ENCODE measurements at regions not wholly inside any gene's neighbourhood (a gene's known extent, or its start where the extent isn't known, plus 50 kb on each side); places are given as distances from the start of the nearest gene placed in this dataset.

DNA sequence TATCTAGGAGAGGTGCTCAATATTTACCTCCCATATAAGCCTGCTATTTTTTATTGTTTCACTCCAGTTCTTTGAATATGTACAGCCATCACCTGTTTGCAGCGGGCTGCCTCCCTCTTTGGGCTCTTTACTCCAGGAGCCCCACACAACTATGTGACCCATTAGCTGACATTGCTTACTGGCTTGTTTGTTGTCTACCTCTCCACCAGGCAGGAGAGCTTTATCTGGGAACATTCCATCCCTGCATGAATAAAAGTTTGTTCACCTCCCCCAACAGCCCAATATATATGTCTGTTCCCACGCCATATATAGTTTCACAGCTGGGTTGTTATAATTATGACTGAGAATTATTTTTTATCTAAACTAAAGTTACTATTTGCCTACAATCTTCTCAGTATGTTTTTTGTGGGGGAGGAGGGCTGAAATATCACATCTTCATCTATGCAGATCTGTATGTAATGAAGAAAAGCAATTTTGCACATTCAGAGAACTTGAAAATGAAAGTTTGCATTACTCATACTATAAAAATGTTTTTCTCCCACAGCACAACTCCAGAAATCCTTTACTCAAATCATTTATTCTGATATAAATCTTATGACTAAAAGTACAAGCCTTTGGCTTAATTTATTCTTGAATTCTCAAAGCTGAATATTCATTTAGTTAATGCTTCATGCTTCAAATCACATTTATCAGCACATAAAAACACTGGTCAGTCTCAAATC, 61.2 kb upstream of the DAPP1 start:
- H4K91ac ChIP-seq (ENCODE audit: low read depth, low read length, poor library complexity) = no peak overlapping the region
- no peak overlapping the region for H2AK5ac ChIP-seq (ENCODE audit: low read depth, low read length)
- no CpG with 5 or more reads among the region's 2 CpGs for WGBS, 2 donors (ENCODE audit: extremely low coverage in 2 of 2, insufficient read length in 2 of 2, insufficient replicate concordance in 1 of 2)
- no peak overlapping the region for H3K23ac ChIP-seq (ENCODE audit: low read depth, low read length, poor library complexity)
- H3K36me3 ChIP-seq (replicated peaks in 1 of 2; ENCODE audit: control insufficient read depth in 2 of 2, insufficient read depth in 2 of 2, low read length in 2 of 2) = no peaks in the 10 kb centered on the region
- no peak overlapping the region for H3K4me2 ChIP-seq (ENCODE audit: insufficient read depth, low read length, poor library complexity, severe bottlenecking)
- H3K4ac ChIP-seq (ENCODE audit: low read length) = no peak overlapping the region
- no peak for DNase-seq (ENCODE audit: low spot score)
- no peaks in the 10 kb centered on the region for H3K9me3 ChIP-seq (replicated peaks in 1 of 2; ENCODE audit: control insufficient read depth in 2 of 2, insufficient read depth in 1 of 2, low read depth in 1 of 2, low read length in 2 of 2)
- no peak overlapping the region for H3K18ac ChIP-seq (ENCODE audit: low read length)
- H3K27me3 ChIP-seq (ENCODE audit: control insufficient read depth in 3 of 3, insufficient read depth in 3 of 3, low read depth in 1 of 3, low read length in 3 of 3) = no peaks in the 10 kb centered on the region
- no peaks in the 10 kb centered on the region for H3K79me1 ChIP-seq (ENCODE audit: low read depth, low read length)
- no peak overlapping the region for H2BK12ac ChIP-seq (ENCODE audit: low read length)
- no peak overlapping the region for H2AFZ ChIP-seq (ENCODE audit: low read length)
- no peak overlapping the region for H3K27ac ChIP-seq (replicated peaks; ENCODE audit: low read length)
- H3K14ac ChIP-seq (ENCODE audit: low read length) = no peak overlapping the region
- no peak overlapping the region for H2BK15ac ChIP-seq (ENCODE audit: low read length)
- no peak overlapping the region for H4K8ac ChIP-seq (ENCODE audit: low read depth, low read length)
- peaks cover 0 to 1% of the 10 kb centered on the region in 2 donors for H3K4me1 ChIP-seq (ENCODE audit: control insufficient read depth in 2 of 2, insufficient read depth in 1 of 2, low read depth in 1 of 2, low read length in 2 of 2)
- no peak overlapping the region for H2BK120ac ChIP-seq (ENCODE audit: low read depth, low read length)
- no peak overlapping the region for H2BK5ac ChIP-seq (ENCODE audit: low read length)
- H3K9ac ChIP-seq (ENCODE audit: low read depth, low read length, poor library complexity) = no peak overlapping the region
- no peak overlapping the region for H3K4me3 ChIP-seq (ENCODE audit: low read length in 2 of 2)

GRCh38 chr4:99754756-99755155, 61.9 kb upstream of the DAPP1 start:
- H2BK5ac ChIP-seq (ENCODE audit: low read length) = no peak overlapping the region
- no peaks in the 10 kb centered on the region for H3K79me1 ChIP-seq (ENCODE audit: low read depth, low read length)
- no peak overlapping the region for H2BK120ac ChIP-seq (ENCODE audit: low read depth, low read length)
- no peak overlapping the region for H4K8ac ChIP-seq (ENCODE audit: low read depth, low read length)
- no peaks in the 10 kb centered on the region for H3K36me3 ChIP-seq (replicated peaks in 1 of 2; ENCODE audit: control insufficient read depth in 2 of 2, insufficient read depth in 2 of 2, low read length in 2 of 2)
- H3K27me3 ChIP-seq (ENCODE audit: control insufficient read depth in 3 of 3, insufficient read depth in 3 of 3, low read depth in 1 of 3, low read length in 3 of 3) = no peaks in the 10 kb centered on the region
- H3K4me3 ChIP-seq (ENCODE audit: low read length in 2 of 2) = no peak overlapping the region
- no peak overlapping the region for H3K4me2 ChIP-seq (ENCODE audit: insufficient read depth, low read length, poor library complexity, severe bottlenecking)
- peaks cover 0 to 1% of the 10 kb centered on the region in 2 donors for H3K4me1 ChIP-seq (ENCODE audit: control insufficient read depth in 2 of 2, insufficient read depth in 1 of 2, low read depth in 1 of 2, low read length in 2 of 2)
- no peak overlapping the region for H3K14ac ChIP-seq (ENCODE audit: low read length)
- H2BK12ac ChIP-seq (ENCODE audit: low read length) = no peak overlapping the region
- H3K27ac ChIP-seq (replicated peaks; ENCODE audit: low read length) = no peak overlapping the region
- H3K9me3 ChIP-seq (replicated peaks in 1 of 2; ENCODE audit: control insufficient read depth in 2 of 2, insufficient read depth in 1 of 2, low read depth in 1 of 2, low read length in 2 of 2) = no peaks in the 10 kb centered on the region
- no peak overlapping the region for H3K18ac ChIP-seq (ENCODE audit: low read length)
- no peak overlapping the region for H2BK15ac ChIP-seq (ENCODE audit: low read length)
- no peak overlapping the region for H3K23ac ChIP-seq (ENCODE audit: low read depth, low read length, poor library complexity)
- WGBS, 2 donors (ENCODE audit: extremely low coverage in 2 of 2, insufficient read length in 2 of 2, insufficient replicate concordance in 1 of 2) = no CpG with 5 or more reads among the region's 2 CpGs
- no peak overlapping the region for H4K91ac ChIP-seq (ENCODE audit: low read depth, low read length, poor library complexity)
- H2AK5ac ChIP-seq (ENCODE audit: low read depth, low read length) = no peak overlapping the region
- H3K4ac ChIP-seq (ENCODE audit: low read length) = no peak overlapping the region
- no peak for DNase-seq (ENCODE audit: low spot score)
- no peak overlapping the region for H3K9ac ChIP-seq (ENCODE audit: low read depth, low read length, poor library complexity)
- no peak overlapping the region for H2AFZ ChIP-seq (ENCODE audit: low read length)

DNA sequence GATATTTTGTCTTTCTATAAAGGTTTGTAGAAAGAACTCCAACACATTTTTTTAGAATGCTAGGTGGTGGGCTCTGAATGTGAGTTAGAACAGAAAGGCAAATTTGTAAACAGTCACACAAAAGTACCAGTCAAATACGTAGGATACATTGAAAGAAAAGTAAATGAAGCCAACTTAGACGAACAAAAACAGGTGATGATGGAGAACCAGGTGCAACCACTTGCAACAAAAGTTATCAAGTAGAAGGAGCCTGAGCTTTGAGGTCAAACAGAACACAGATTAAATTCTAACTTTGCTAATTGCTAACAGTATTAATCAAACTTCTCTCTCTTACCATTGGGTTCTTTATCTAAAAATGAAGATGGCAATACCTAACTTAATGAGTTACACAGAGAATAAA, 62.7 kb upstream of the DAPP1 start:
- H3K79me1 ChIP-seq (ENCODE audit: low read depth, low read length) = no peaks in the 10 kb centered on the region
- H3K14ac ChIP-seq (ENCODE audit: low read length) = no peak overlapping the region
- no peaks in the 10 kb centered on the region for H3K36me3 ChIP-seq (replicated peaks in 1 of 2; ENCODE audit: control insufficient read depth in 2 of 2, insufficient read depth in 2 of 2, low read length in 2 of 2)
- no peak overlapping the region for H2AK5ac ChIP-seq (ENCODE audit: low read depth, low read length)
- no peaks in the 10 kb centered on the region for H3K27me3 ChIP-seq (ENCODE audit: control insufficient read depth in 3 of 3, insufficient read depth in 3 of 3, low read depth in 1 of 3, low read length in 3 of 3)
- no peaks in the 10 kb centered on the region for H3K9me3 ChIP-seq (replicated peaks in 1 of 2; ENCODE audit: control insufficient read depth in 2 of 2, insufficient read depth in 1 of 2, low read depth in 1 of 2, low read length in 2 of 2)
- H3K4ac ChIP-seq (ENCODE audit: low read length) = no peak overlapping the region
- H2AFZ ChIP-seq (ENCODE audit: low read length) = no peak overlapping the region
- no peak overlapping the region for H3K27ac ChIP-seq (replicated peaks; ENCODE audit: low read length)
- H3K9ac ChIP-seq (ENCODE audit: low read depth, low read length, poor library complexity) = no peak overlapping the region
- no peak overlapping the region for H2BK120ac ChIP-seq (ENCODE audit: low read depth, low read length)
- H4K8ac ChIP-seq (ENCODE audit: low read depth, low read length) = no peak overlapping the region
- no peak overlapping the region for H2BK15ac ChIP-seq (ENCODE audit: low read length)
- H2BK12ac ChIP-seq (ENCODE audit: low read length) = no peak overlapping the region
- no peak overlapping the region for H3K4me2 ChIP-seq (ENCODE audit: insufficient read depth, low read length, poor library complexity, severe bottlenecking)
- H2BK5ac ChIP-seq (ENCODE audit: low read length) = no peak overlapping the region
- WGBS, 2 donors (ENCODE audit: extremely low coverage in 2 of 2, insufficient read length in 2 of 2, insufficient replicate concordance in 1 of 2) = no CpG with 5 or more reads among the region's 2 CpGs
- H3K23ac ChIP-seq (ENCODE audit: low read depth, low read length, poor library complexity) = no peak overlapping the region
- H4K91ac ChIP-seq (ENCODE audit: low read depth, low read length, poor library complexity) = no peak overlapping the region
- H3K4me3 ChIP-seq (ENCODE audit: low read length in 2 of 2) = no peak overlapping the region
- no peak for DNase-seq (ENCODE audit: low spot score)
- H3K4me1 ChIP-seq (ENCODE audit: control insufficient read depth in 2 of 2, insufficient read depth in 1 of 2, low read depth in 1 of 2, low read length in 2 of 2) = peaks cover 0 to 1% of the 10 kb centered on the region in 2 donors
- no peak overlapping the region for H3K18ac ChIP-seq (ENCODE audit: low read length)

GRCh38 chr4:99749445-99750391, 66.9 kb upstream of the DAPP1 start:
- no peak for DNase-seq (ENCODE audit: low spot score)
- H3K4me2 ChIP-seq (ENCODE audit: insufficient read depth, low read length, poor library complexity, severe bottlenecking) = no peak overlapping the region
- no peak overlapping the region for H2BK15ac ChIP-seq (ENCODE audit: low read length)
- no peaks in the 10 kb centered on the region for H3K27me3 ChIP-seq (ENCODE audit: control insufficient read depth in 3 of 3, insufficient read depth in 3 of 3, low read depth in 1 of 3, low read length in 3 of 3)
- H3K18ac ChIP-seq (ENCODE audit: low read length) = no peak overlapping the region
- H2BK12ac ChIP-seq (ENCODE audit: low read length) = no peak overlapping the region
- no peak overlapping the region for H3K23ac ChIP-seq (ENCODE audit: low read depth, low read length, poor library complexity)
- no peak overlapping the region for H4K8ac ChIP-seq (ENCODE audit: low read depth, low read length)
- no peak overlapping the region for H3K27ac ChIP-seq (replicated peaks; ENCODE audit: low read length)
- H3K36me3 ChIP-seq (replicated peaks in 1 of 2; ENCODE audit: control insufficient read depth in 2 of 2, insufficient read depth in 2 of 2, low read length in 2 of 2) = no peaks in the 10 kb centered on the region
- H2AFZ ChIP-seq (ENCODE audit: low read length) = no peak overlapping the region
- no peak overlapping the region for H2AK5ac ChIP-seq (ENCODE audit: low read depth, low read length)
- H3K9me3 ChIP-seq (replicated peaks in 1 of 2; ENCODE audit: control insufficient read depth in 2 of 2, insufficient read depth in 1 of 2, low read depth in 1 of 2, low read length in 2 of 2) = no peaks in the 10 kb centered on the region
- WGBS, 2 donors (ENCODE audit: extremely low coverage in 2 of 2, insufficient read length in 2 of 2, insufficient replicate concordance in 1 of 2) = no CpG with 5 or more reads among the region's 4 CpGs
- no peak overlapping the region for H3K9ac ChIP-seq (ENCODE audit: low read depth, low read length, poor library complexity)
- no peak overlapping the region for H2BK120ac ChIP-seq (ENCODE audit: low read depth, low read length)
- H3K4ac ChIP-seq (ENCODE audit: low read length) = no peak overlapping the region
- no peak overlapping the region for H3K14ac ChIP-seq (ENCODE audit: low read length)
- no peaks in the 10 kb centered on the region for H3K4me1 ChIP-seq (ENCODE audit: control insufficient read depth in 2 of 2, insufficient read depth in 1 of 2, low read depth in 1 of 2, low read length in 2 of 2)
- H3K4me3 ChIP-seq (ENCODE audit: low read length in 2 of 2) = no peak overlapping the region
- H4K91ac ChIP-seq (ENCODE audit: low read depth, low read length, poor library complexity) = no peak overlapping the region
- H2BK5ac ChIP-seq (ENCODE audit: low read length) = no peak overlapping the region
- no peaks in the 10 kb centered on the region for H3K79me1 ChIP-seq (ENCODE audit: low read depth, low read length)
